IMR-90 (cell line): ENCODE measurements at regions not wholly inside any gene's neighbourhood (a gene's known extent, or its start where the extent isn't known, plus 50 kb on each side); places are given as distances from the start of the nearest gene placed in this dataset.

Experiments used
- ATAC-seq: fragments of 200-7000 bp; cut with Tn5 transposase; 2 replicates; pipeline ENCODE4 v1.9.1; 2020; ENCODE audit warnings: low read depth, mild to moderate bottlenecking, moderate library complexity
- BruUV-seq: library from RNA; stranded (reverse); fragments of 400-500 nt; replicated peaks from 2 replicates; lab custom pipeline; 2021; lab: Mats Ljungman, UMichigan
- CTCF ChIA-PET: fragments of 300-600 bp; formaldehyde crosslinking; extraction: SDS; loops from one replicate; lab custom pipeline; 2021; ENCODE audit warnings: antibody characterized with exemption; lab: Yijun Ruan, JAX
- POLR2A ChIA-PET: fragments of 300-600 bp; sonication (Branson Sonifier 250); formaldehyde crosslinking; loops from one replicate; lab custom pipeline; 2022; ENCODE audit warnings: antibody characterized with exemption; ENCODE audit not compliant: unreplicated experiment; lab: Charles Lee
- DNase-seq: peaks from one replicate; pipeline ENCODE4 v3.0.0; 2013
- H2AFZ ChIP-seq: replicated peaks from 2 replicates; pipeline ENCODE3; 2013; ENCODE audit warnings: low read length, mild to moderate bottlenecking; ENCODE audit not compliant: poor library complexity
- H2AK5ac ChIP-seq: 2 replicates; pipeline ENCODE4 v1.6.1; 2013; ENCODE audit warnings: low read depth, low read length, inconsistent platforms
- H2AK9ac ChIP-seq: replicated peaks from 2 replicates; pipeline ENCODE3; 2013; ENCODE audit warnings: mild to moderate bottlenecking, low read depth, low read length, moderate library complexity; ENCODE audit not compliant: poor library complexity
- H2BK120ac ChIP-seq: 2 replicates; pipeline ENCODE4 v1.6.1; 2013; ENCODE audit warnings: low read depth, low read length, inconsistent platforms
- H2BK15ac ChIP-seq: 3 replicates; pipeline ENCODE4 v1.6.1; 2013; ENCODE audit warnings: low read depth, low read length, inconsistent platforms
- H2BK20ac ChIP-seq: 2 replicates; pipeline ENCODE4 v1.6.1; 2013; ENCODE audit warnings: low read depth, mild to moderate bottlenecking, inconsistent platforms, low read length, moderate library complexity
- H2BK5ac ChIP-seq: 2 replicates; pipeline ENCODE4 v1.6.1; 2013; ENCODE audit warnings: mild to moderate bottlenecking, low read depth, low read length, inconsistent platforms; ENCODE audit not compliant: poor library complexity, severe bottlenecking
- H3K14ac ChIP-seq: replicated peaks from 2 replicates; pipeline ENCODE4 v1.6.1; 2013; ENCODE audit warnings: low read depth, low read length, inconsistent platforms
- H3K18ac ChIP-seq: 2 replicates; pipeline ENCODE4 v1.6.1; 2013; ENCODE audit warnings: low read depth, low read length, control low read depth
- H3K23ac ChIP-seq: 2 replicates; pipeline ENCODE4 v1.6.1; 2013; ENCODE audit warnings: low read depth, low read length, inconsistent platforms
- H3K27ac ChIP-seq: 2 replicates; pipeline ENCODE4 v1.5.1; 2013; ENCODE audit warnings: mild to moderate bottlenecking, control low read depth, low read length; ENCODE audit not compliant: insufficient read depth
- H3K27me3 ChIP-seq: 2 replicates; pipeline ENCODE4 v1.6.1; 2013; ENCODE audit warnings: low read length; ENCODE audit not compliant: control insufficient read depth, insufficient read depth
- H3K36me3 ChIP-seq: 2 replicates; pipeline ENCODE4 v1.6.1; 2013; ENCODE audit warnings: low read length, mixed read lengths; ENCODE audit not compliant: control insufficient read depth, insufficient read depth
- H3K4ac ChIP-seq: 2 replicates; pipeline ENCODE4 v1.6.1; 2013; ENCODE audit warnings: low read depth, low read length, inconsistent platforms
- H3K4me1 ChIP-seq: 2 replicates; pipeline ENCODE4 v1.6.1; 2013; ENCODE audit warnings: low read length, mixed read lengths; ENCODE audit not compliant: control insufficient read depth, insufficient read depth
- H3K4me2 ChIP-seq: 2 replicates; pipeline ENCODE4 v1.6.1; 2013; ENCODE audit warnings: low read depth, mild to moderate bottlenecking, control low read depth, low read length, moderate library complexity
- H3K4me3 ChIP-seq: 2 replicates; pipeline ENCODE4 v1.5.1; 2013; ENCODE audit warnings: low read depth, mild to moderate bottlenecking, control low read depth, low read length, moderate library complexity; ENCODE audit not compliant: insufficient read depth
- H3K56ac ChIP-seq: 2 replicates; pipeline ENCODE4 v1.6.1; 2013; ENCODE audit warnings: low read length, inconsistent platforms; ENCODE audit not compliant: insufficient read depth; ENCODE audit errors: extremely low read depth
- H3K79me1 ChIP-seq, 2 experiments: 2 replicates each; pipeline ENCODE4 v1.6.1; 2013; ENCODE audit warnings: low read length in 2 of 2, inconsistent platforms in 1 of 2, low read depth in 1 of 2
- H3K9ac ChIP-seq: 2 replicates; pipeline ENCODE4 v1.6.1; 2013; ENCODE audit warnings: low read depth, low read length, control low read depth
- H3K9me1 ChIP-seq: 2 replicates; pipeline ENCODE4 v1.6.1; 2013; ENCODE audit warnings: low read length, inconsistent platforms; ENCODE audit not compliant: insufficient read depth
- H3K9me3 ChIP-seq: 2 replicates; pipeline ENCODE4 v1.6.1; 2013; ENCODE audit warnings: low read length; ENCODE audit not compliant: control insufficient read depth, insufficient read depth
- H4K20me1 ChIP-seq: 2 replicates; pipeline ENCODE4 v1.6.1; 2013; ENCODE audit warnings: low read length, inconsistent platforms; ENCODE audit not compliant: insufficient read depth
- H4K5ac ChIP-seq: 2 replicates; pipeline ENCODE4 v1.6.1; 2013; ENCODE audit warnings: mild to moderate bottlenecking, low read depth, low read length, control low read depth
- H4K8ac ChIP-seq, 2 experiments: 2 replicates each; pipeline ENCODE4 v1.6.1; 2013; ENCODE audit warnings: low read depth in 2 of 2, low read length in 2 of 2, control low read depth in 1 of 2, inconsistent platforms in 1 of 2
- H4K91ac ChIP-seq: 2 replicates; pipeline ENCODE4 v1.6.1; 2013; ENCODE audit warnings: low read depth, low read length, inconsistent platforms; ENCODE audit not compliant: insufficient read depth
- BHLHE40 ChIP-seq: fragments of 150-350 bp; IDR thresholded peaks from 2 replicates; pipeline ENCODE4 v1.6.1; 2016; ENCODE audit warnings: mild to moderate bottlenecking, low read depth, low read length
- CEBPB ChIP-seq: IDR thresholded peaks from 2 replicates; pipeline ENCODE4 v1.6.1; 2012; ENCODE audit warnings: low read depth, low read length, improper control_type of control experiment
- CHD1 ChIP-seq: IDR thresholded peaks from 2 replicates; pipeline ENCODE4 v1.6.1; 2012; ENCODE audit warnings: low read depth, low read length, improper control_type of control experiment
- RAD21 ChIP-seq: IDR thresholded peaks from 2 replicates; pipeline ENCODE4 v1.6.1; 2012; ENCODE audit warnings: low read length, improper control_type of control experiment
- RFX5 ChIP-seq: IDR thresholded peaks from 2 replicates; pipeline ENCODE4 v1.8.0; 2012; ENCODE audit warnings: low read depth, mild to moderate bottlenecking, low read length, moderate library complexity
- WGBS, 2 experiments: methylation state at CpG; one replicate each; pipeline versions ENCODE4 v1.1.5 to v1.1.7; 2013; ENCODE audit warnings: missing lambda C conversion rate in 2 of 2; ENCODE audit not compliant: insufficient read length in 1 of 2; ENCODE audit errors: extremely low coverage in 2 of 2; 5-methylcytosine and 5-hydroxymethylcytosine counted together
- dilution Hi-C: fragments of 300-500 bp; cut with HindIII; formaldehyde crosslinking; loops from one replicate; pipeline ENCODE4 v1.14.3; 2018; ENCODE audit warnings: low sequenced_read_pairs; ENCODE audit not compliant: unreplicated experiment
- in situ Hi-C: fragments of 300-500 bp; cut with MboI; formaldehyde crosslinking; loops from 3 replicates; pipeline ENCODE4 v1.14.3; 2019; ENCODE audit warnings: low sequenced_read_pairs, inconsistent platforms, mixed read lengths
- intact Hi-C: fragments of 100-400 bp; cut with micrococcal nuclease; formaldehyde crosslinking; loops from 2 replicates; pipeline ENCODE4 v1.10.0; 2022

GRCh38 chr5:152905286-152905685 is 500.2 kb upstream of the NMUR2 start:
- no peak overlapping the region for H2AFZ ChIP-seq
- ChIA-PET CTCF (no interaction called here), POLR2A (no interaction called here)
- H3K56ac ChIP-seq: no peak overlapping the region
- DNase-seq (no peak), ATAC-seq (no peak)
- H3K36me3 ChIP-seq: no peaks in the 10 kb centered on the region
- H4K91ac ChIP-seq: no peak overlapping the region
- no peaks in the 10 kb centered on the region for H3K79me1 ChIP-seq
- WGBS, 2 experiments: no CpG with 5 or more reads among the region's 1 CpG
- H4K20me1 ChIP-seq: no peaks in the 10 kb centered on the region
- H3K27ac ChIP-seq: no peak overlapping the region
- in situ Hi-C loops: no loop called here
- no peak overlapping the region for H3K14ac ChIP-seq
- dilution Hi-C loops: no loop called here
- no peak overlapping the region for H2AK9ac ChIP-seq
- peaks cover 8% of the 10 kb centered on the region for H3K9me3 ChIP-seq
- H2BK120ac ChIP-seq: no peak overlapping the region
- no peak overlapping the region for H3K4me2 ChIP-seq
- H2AK5ac ChIP-seq: no peak overlapping the region
- TF ChIP-seq CEBPB (no peak), CHD1 (no peak), RAD21 (no peak), RFX5 (no peak), BHLHE40 (no peak)
- no peak overlapping the region for H3K9ac ChIP-seq
- no peaks in the 10 kb centered on the region for H3K27me3 ChIP-seq
- no peak overlapping the region for H3K4me3 ChIP-seq
- H3K4ac ChIP-seq: no peak overlapping the region
- H3K9me1 ChIP-seq: no peaks in the 10 kb centered on the region
- no peak overlapping the region for H3K18ac ChIP-seq
- H2BK5ac ChIP-seq: no peak overlapping the region
- H2BK20ac ChIP-seq: no peak overlapping the region
- H4K5ac ChIP-seq: no peak overlapping the region
- H2BK15ac ChIP-seq: no peak overlapping the region
- no TSS peak for BruUV-seq
- no peak overlapping the region for H3K23ac ChIP-seq
- no peak overlapping the region for H4K8ac ChIP-seq
- intact Hi-C loops: no loop called here
- no peaks in the 10 kb centered on the region for H3K4me1 ChIP-seq
